Large intestine (tissue), 3 donors: ENCODE measurements at regions not wholly inside any gene's neighbourhood (a gene's known extent, or its start where the extent isn't known, plus 50 kb on each side); places are given as distances from the start of the nearest gene placed in this dataset.
"Not testable (repeated sequence)": the region's sequence is repeated elsewhere in the genome, so short reads cannot be mapped to it uniquely, and the experiment has no call there.

Experiments used
- DNase-seq, 2 donors: peaks; one replicate each; pipeline versions ENCODE4 v3.0.0 to v3.0.0-alpha.2; 2013
- H3K27ac ChIP-seq: one replicate; pipeline ENCODE4 v1.5.1; 2013; ENCODE audit warnings: low read length
- H3K27me3 ChIP-seq: 2 replicates; pipeline ENCODE4 v1.6.1; 2013; ENCODE audit warnings: low read length; ENCODE audit not compliant: control insufficient read depth, insufficient read depth
- H3K36me3 ChIP-seq: 2 replicates; pipeline ENCODE4 v1.6.1; 2013; ENCODE audit warnings: low read length; ENCODE audit not compliant: control insufficient read depth, insufficient read depth
- H3K4me1 ChIP-seq: one replicate; pipeline ENCODE4 v1.6.1; 2013; ENCODE audit warnings: low read length; ENCODE audit not compliant: control insufficient read depth, insufficient read depth
- H3K4me3 ChIP-seq: one replicate; pipeline ENCODE4 v1.5.1; 2013; ENCODE audit warnings: low read length
- H3K9me3 ChIP-seq: one replicate; pipeline ENCODE4 v1.6.1; 2013; ENCODE audit warnings: mild to moderate bottlenecking, low read depth, low read length, moderate library complexity; ENCODE audit not compliant: control insufficient read depth
- WGBS: methylation state at CpG from one replicate; pipeline ENCODE4 v1.1.5; 2013; ENCODE audit warnings: low lambda C conversion rate; ENCODE audit not compliant: insufficient coverage; 5-methylcytosine and 5-hydroxymethylcytosine counted together

- no peak overlapping the region for H3K27ac ChIP-seq
- no peak overlapping the region for H3K4me3 ChIP-seq
- H3K4me1 ChIP-seq: no peaks in the 10 kb centered on the region
- no peaks in the 10 kb centered on the region for H3K36me3 ChIP-seq
- no peak for DNase-seq
- H3K27me3 ChIP-seq: no peaks in the 10 kb centered on the region
- 100% methylated on average over 1 of the region's 3 CpGs for WGBS
- no peaks in the 10 kb centered on the region for H3K9me3 ChIP-seq
These were observed 497.1 kb downstream of the NFIB start for GRCh38 chr9:13816837-13817236.

- 88% methylated on average over 1 of the region's 1 CpG for WGBS
These were observed 499.1 kb downstream of the NFIB start for GRCh38 chr9:13814647-13815400.

GRCh38 chr9:13811876-13812275 is 502.1 kb downstream of the NFIB start:
- Histone ChIP-seq H3K27me3 (no peaks in the 10 kb centered on the region), H3K4me3 (no peak overlapping the region), H3K27ac (no peak overlapping the region), H3K36me3 (no peaks in the 10 kb centered on the region), H3K4me1 (no peaks in the 10 kb centered on the region), H3K9me3 (no peaks in the 10 kb centered on the region)
- DNase-seq: no peak

More at GRCh38 chr9:13814647-13815400, 499.1 kb downstream of the NFIB start:
- DNase-seq: no peak
- no peaks in the 10 kb centered on the region for H3K27me3 ChIP-seq
- no peak overlapping the region for H3K27ac ChIP-seq
- H3K36me3 ChIP-seq: no peaks in the 10 kb centered on the region
- H3K9me3 ChIP-seq: no peaks in the 10 kb centered on the region
- H3K4me1 ChIP-seq: no peaks in the 10 kb centered on the region
- no peak overlapping the region for H3K4me3 ChIP-seq

- no peaks in the 10 kb centered on the region for H3K27me3 ChIP-seq
- H3K9me3 ChIP-seq: no peaks in the 10 kb centered on the region
- H3K27ac ChIP-seq: no peak overlapping the region
- 100% methylated on average over 2 of the region's 6 CpGs for WGBS
- no peaks in the 10 kb centered on the region for H3K4me1 ChIP-seq
- DNase-seq: no peak
- H3K36me3 ChIP-seq: no peaks in the 10 kb centered on the region
- no peak overlapping the region for H3K4me3 ChIP-seq
These were observed 503.4 kb downstream of the NFIB start for GRCh38 chr9:13810510-13810909.

- WGBS: no CpG with 5 or more reads among the region's 1 CpG
- Histone ChIP-seq H3K4me3 (no peak overlapping the region), H3K27me3 (no peaks in the 10 kb centered on the region), H3K9me3 (no peaks in the 10 kb centered on the region), H3K4me1 (no peaks in the 10 kb centered on the region), H3K36me3 (no peaks in the 10 kb centered on the region), H3K27ac (no peak overlapping the region)
- DNase-seq: no peak
These were observed 504.5 kb downstream of the NFIB start for GRCh38 chr9:13809401-13809800.

- no peak for DNase-seq
- Histone ChIP-seq H3K27ac (no peak overlapping the region), H3K9me3 (no peaks in the 10 kb centered on the region), H3K4me1 (no peaks in the 10 kb centered on the region), H3K27me3 (no peaks in the 10 kb centered on the region), H3K4me3 (no peak overlapping the region), H3K36me3 (no peaks in the 10 kb centered on the region)
- 87% methylated on average over 3 of the region's 4 CpGs for WGBS
These were observed 506.8 kb downstream of the NFIB start for GRCh38 chr9:13807118-13807517.

- Histone ChIP-seq H3K27me3 (no peaks in the 10 kb centered on the region), H3K27ac (no peak overlapping the region), H3K9me3 (no peaks in the 10 kb centered on the region), H3K4me3 (no peak overlapping the region), H3K36me3 (no peaks in the 10 kb centered on the region), H3K4me1 (no peaks in the 10 kb centered on the region)
- DNase-seq: no peak
- WGBS: 100% methylated on average over 1 of the region's 2 CpGs
These were observed 507.2 kb downstream of the NFIB start for GRCh38 chr9:13806714-13807113.

- Histone ChIP-seq H3K9me3 (no peaks in the 10 kb centered on the region), H3K4me3 (no peak overlapping the region), H3K36me3 (no peaks in the 10 kb centered on the region), H3K27me3 (no peaks in the 10 kb centered on the region), H3K27ac (no peak overlapping the region), H3K4me1 (no peaks in the 10 kb centered on the region)
- 72% methylated on average over 3 of the region's 5 CpGs for WGBS
- no peak for DNase-seq
These were observed 508.4 kb downstream of the NFIB start for GRCh38 chr9:13805546-13805945.

GRCh38 chr9:13804532-13804931 is 509.4 kb downstream of the NFIB start:
- no peak for DNase-seq
- Histone ChIP-seq H3K36me3 (no peaks in the 10 kb centered on the region), H3K9me3 (no peaks in the 10 kb centered on the region), H3K27me3 (no peaks in the 10 kb centered on the region), H3K4me3 (no peak overlapping the region), H3K4me1 (no peaks in the 10 kb centered on the region), H3K27ac (no peak overlapping the region)
- 67% methylated on average over 1 of the region's 4 CpGs for WGBS

GRCh38 chr9:13800776-13801175 is 513.2 kb downstream of the NFIB start:
- no peaks in the 10 kb centered on the region for H3K36me3 ChIP-seq
- H3K4me1 ChIP-seq: no peaks in the 10 kb centered on the region
- WGBS: no CpG with 5 or more reads among the region's 3 CpGs
- H3K27me3 ChIP-seq: no peaks in the 10 kb centered on the region
- no peak overlapping the region for H3K4me3 ChIP-seq
- no peak for DNase-seq
- H3K27ac ChIP-seq: no peak overlapping the region
- no peaks in the 10 kb centered on the region for H3K9me3 ChIP-seq

- 89% methylated on average over 1 of the region's 2 CpGs for WGBS
These were observed 516.2 kb downstream of the NFIB start for GRCh38 chr9:13797701-13798100.

More at GRCh38 chr9:13797701-13798100, 516.2 kb downstream of the NFIB start:
- not testable (repeated sequence) for H3K36me3 ChIP-seq, H3K4me3 ChIP-seq, H3K4me1 ChIP-seq, H3K9me3 ChIP-seq, H3K27ac ChIP-seq, H3K27me3 ChIP-seq, DNase-seq
